GM12878 (cell line): ENCODE measurements at regions not wholly inside any gene's neighbourhood (a gene's known extent, or its start where the extent isn't known, plus 50 kb on each side); places are given as distances from the start of the nearest gene placed in this dataset.

Source experiments
- ATAC-seq: fragments of 200-7000 bp; cut with Tn5 transposase; 3 replicates; pipeline ENCODE4 v1.9.1; 2020; ENCODE audit warnings: mild to moderate bottlenecking, moderate library complexity
- BruUV-seq: library from RNA; stranded (reverse); fragments of 400-500 nt; replicated peaks from 2 replicates; lab custom pipeline; 2021; lab: Mats Ljungman, UMichigan
- CTCF ChIA-PET: fragments of 300-600 bp; sonication (Branson Sonifier 250); formaldehyde crosslinking; extraction: SDS; loops from one replicate; lab custom pipeline; 2021; ENCODE audit warnings: inconsistent platforms; lab: Yijun Ruan, JAX
- POLR2A ChIA-PET: fragments of 350-600 bp; formaldehyde crosslinking; extraction: SDS; loops from one replicate; lab custom pipeline; 2021; ENCODE audit warnings: inconsistent platforms; lab: Charles Lee
- RAD21 ChIA-PET: fragments of 300-600 bp; sonication (Branson Sonifier 250); formaldehyde crosslinking; loops from one replicate; lab custom pipeline; 2023; ENCODE audit warnings: antibody characterized with exemption; ENCODE audit not compliant: unreplicated experiment; lab: Charles Lee
- SMC1A ChIA-PET: fragments of 300-600 bp; sonication (Branson Sonifier 250); formaldehyde crosslinking; loops from one replicate; lab custom pipeline; 2023; ENCODE audit not compliant: unreplicated experiment, uncharacterized antibody; lab: Charles Lee
- DNase-seq: peaks from one replicate; pipeline ENCODE4 v3.0.0-alpha.2; 2011; ENCODE audit warnings: low read depth, low spot score
- FAIRE-seq: peaks from 3 replicates; lab custom pipeline; 2011; peaks lifted over from hg19 to GRCh38; lab: Jason Lieb, UNC
- H2AFZ ChIP-seq: 2 replicates; pipeline ENCODE4 v1.6.0; 2011; ENCODE audit warnings: low read depth, low read length, control low read depth; ENCODE audit not compliant: control insufficient read depth
- H3K27ac ChIP-seq: 2 replicates; pipeline ENCODE4 v1.5.1; 2011; ENCODE audit warnings: control low read depth; ENCODE audit not compliant: control insufficient read depth, insufficient read depth
- H3K27me3 ChIP-seq, 2 experiments: replicated peaks in 1 of 2; 2 replicates each; pipeline versions ENCODE4 v1.6.0 to v1.6.1; 2011; ENCODE audit warnings: low read length in 1 of 2; ENCODE audit not compliant: control insufficient read depth in 2 of 2, insufficient read depth in 2 of 2
- H3K36me3 ChIP-seq, 2 experiments: 2 replicates each; pipeline ENCODE4 v1.5.1; 2011; ENCODE audit warnings: low read length in 1 of 2; ENCODE audit not compliant: control insufficient read depth in 2 of 2, insufficient read depth in 2 of 2
- H3K4me1 ChIP-seq: 2 replicates; pipeline ENCODE4 v1.6.1; 2011; ENCODE audit warnings: mild to moderate bottlenecking, low read length, moderate library complexity, mixed read lengths; ENCODE audit not compliant: control insufficient read depth, insufficient read depth
- H3K4me2 ChIP-seq: 2 replicates; pipeline ENCODE4 v1.6.0; 2011; ENCODE audit warnings: control low read depth; ENCODE audit not compliant: control insufficient read depth, insufficient read depth
- H3K4me3 ChIP-seq: fragments of 200-600 bp; sonication (generic); 2 replicates; pipeline ENCODE4 v1.5.1; 2016
- H3K79me2 ChIP-seq: 2 replicates; pipeline ENCODE4 v1.6.0; 2011; ENCODE audit warnings: low read length; ENCODE audit not compliant: control insufficient read depth, insufficient read depth
- H3K9ac ChIP-seq: 2 replicates; pipeline ENCODE4 v1.8.0; 2011; ENCODE audit warnings: low read length, control low read depth, mixed read lengths; ENCODE audit not compliant: control insufficient read depth, insufficient read depth
- H3K9me3 ChIP-seq: replicated peaks from 3 replicates; pipeline ENCODE4 v1.5.1; 2011; ENCODE audit warnings: mild to moderate bottlenecking, low read length; ENCODE audit not compliant: control insufficient read depth, insufficient read depth
- H4K20me1 ChIP-seq: 2 replicates; pipeline ENCODE4 v1.6.0; 2011; ENCODE audit not compliant: control insufficient read depth, insufficient read depth
- ATF3 ChIP-seq: IDR thresholded peaks from 2 replicates; pipeline ENCODE4 v1.6.1; 2011; ENCODE audit warnings: low read depth, mild to moderate bottlenecking, low read length, moderate library complexity, borderline replicate concordance; ENCODE audit errors: extremely low read depth
- CTCF ChIP-seq, 3 experiments: IDR thresholded peaks in 2 of 3; conservative IDR thresholded peaks in 1 of 3; 2 replicates each; pipeline ENCODE4 v1.5.1; 2011; ENCODE audit warnings: low read depth in 3 of 3, low read length in 3 of 3, mild to moderate bottlenecking in 3 of 3, control low read depth in 2 of 3, moderate library complexity in 2 of 3, inconsistent platforms in 1 of 3, mixed read lengths in 1 of 3; ENCODE audit not compliant: control insufficient read depth in 2 of 3, insufficient read depth in 1 of 3; ENCODE audit errors: extremely low read depth in 1 of 3
- E2F8 ChIP-seq: fragments of 450-650 bp; IDR thresholded peaks from 2 replicates; pipeline ENCODE4 v1.6.1; 2018; ENCODE audit warnings: mild to moderate bottlenecking, low read depth, moderate library complexity; ENCODE audit not compliant: partially characterized antibody
- GATAD2B ChIP-seq: fragments of 450-650 bp; conservative IDR thresholded peaks from 2 replicates; pipeline ENCODE4 v1.6.1; 2017; ENCODE audit warnings: low read depth, mild to moderate bottlenecking, moderate library complexity
- MAX ChIP-seq: IDR thresholded peaks from 2 replicates; pipeline ENCODE4 v1.6.1; 2012; ENCODE audit warnings: low read depth, low read length, improper control_type of control experiment
- MEF2B ChIP-seq: fragments of 450-650 bp; IDR thresholded peaks from 2 replicates; pipeline ENCODE4 v1.6.1; 2018; ENCODE audit warnings: mild to moderate bottlenecking, moderate library complexity; ENCODE audit not compliant: partially characterized antibody, poor library complexity, severe bottlenecking
- RAD51 ChIP-seq: fragments of 450-650 bp; IDR thresholded peaks from 2 replicates; pipeline ENCODE4 v1.6.1; 2016; ENCODE audit warnings: moderate library complexity, mild to moderate bottlenecking, inconsistent platforms
- RBBP5 ChIP-seq: fragments of 200-600 bp; sonication (generic); conservative IDR thresholded peaks from 2 replicates; pipeline ENCODE4 v1.6.1; 2016
- SMAD5 ChIP-seq: IDR thresholded peaks from 2 replicates; pipeline ENCODE4 v1.6.1; 2016; ENCODE audit warnings: antibody characterized with exemption, low read depth
- SREBF2 ChIP-seq: IDR thresholded peaks from 2 replicates; pipeline ENCODE4 v1.6.1; 2012; ENCODE audit warnings: mild to moderate bottlenecking, low read length
- TAF1 ChIP-seq: IDR thresholded peaks from 2 replicates; pipeline ENCODE4 v1.6.1; 2011; ENCODE audit warnings: mild to moderate bottlenecking, low read depth, low read length, borderline replicate concordance
- TARDBP ChIP-seq: IDR thresholded peaks from 2 replicates; pipeline ENCODE4 v1.6.1; 2016; ENCODE audit warnings: borderline replicate concordance
- USF2 ChIP-seq: IDR thresholded peaks from 2 replicates; pipeline ENCODE4 v1.6.1; 2011; ENCODE audit warnings: low read depth, low read length, improper control_type of control experiment, borderline replicate concordance
- ZBTB4 ChIP-seq: fragments of 450-650 bp; formaldehyde crosslinking; IDR thresholded peaks from 2 replicates; pipeline ENCODE4 v1.4.0; 2022; ENCODE audit warnings: mild to moderate bottlenecking, moderate library complexity
- ZNF24 ChIP-seq: fragments of 450-650 bp; IDR thresholded peaks from 2 replicates; pipeline ENCODE4 v1.6.1; 2017; ENCODE audit warnings: antibody characterized with exemption, mild to moderate bottlenecking
- ZNF274 ChIP-seq: IDR thresholded peaks from one replicate; pipeline ENCODE4 v1.8.0; 2011; ENCODE audit not compliant: insufficient read length, insufficient read depth
- WGBS: methylation state at CpG from one replicate; pipeline ENCODE4 v1.1.6; 2016; ENCODE audit warnings: low lambda C conversion rate; ENCODE audit not compliant: insufficient replicate concordance, insufficient coverage; ENCODE audit errors: missing lambda C conversion rate; 5-methylcytosine and 5-hydroxymethylcytosine counted together
- in situ Hi-C: fragments of 300-500 bp; cut with MboI; formaldehyde crosslinking; loops from 9 replicates; pipeline ENCODE4 v1.14.3; 2018; ENCODE audit warnings: mixed read lengths
- intact Hi-C: fragments of 100-400 bp; cut with micrococcal nuclease; formaldehyde crosslinking; loops from one replicate; pipeline ENCODE4 v1.14.2; 2022; ENCODE audit not compliant: unreplicated experiment

- in situ Hi-C loops: no loop called here
- Histone ChIP-seq H3K27me3 (no peaks in the 10 kb centered on the region), H3K36me3 (no peaks in the 10 kb centered on the region), H3K4me1 (no peaks in the 10 kb centered on the region), H3K9ac (no peak overlapping the region), H3K4me2 (no peak overlapping the region), H3K9me3 (no peaks in the 10 kb centered on the region), H3K27ac (no peak overlapping the region), H3K79me2 (no peaks in the 10 kb centered on the region), H4K20me1 (no peaks in the 10 kb centered on the region), H2AFZ (no peak overlapping the region), H3K4me3 (no peak overlapping the region)
- intact Hi-C loops: no loop called here
- ChIA-PET CTCF (no interaction called here), POLR2A (no interaction called here), SMC1A (interaction anchor here (0.6 kb wide), 1 partner anchor 133 kb away, joined by 3 read pairs; no protein-coding TSS in a partner anchor), RAD21 (no interaction called here)
- no peak for ATAC-seq
- FAIRE-seq: no peak
- 30% methylated on average over 8 of the region's 8 CpGs for WGBS
- DNase-seq: no peak
- no TSS peak for BruUV-seq
- TF ChIP-seq TARDBP: no peak
- TF ChIP-seq E2F8: no peak
- TF ChIP-seq USF2: no peak
- TF ChIP-seq ZNF24: no peak
- no peak for TF ChIP-seq TAF1
- TF ChIP-seq SMAD5: no peak
- TF ChIP-seq RBBP5: no peak
- TF ChIP-seq MAX: no peak
- no peak for TF ChIP-seq ZBTB4
- TF ChIP-seq RAD51: no peak
- TF ChIP-seq ATF3: no peak
- no peak for TF ChIP-seq SREBF2
- TF ChIP-seq CTCF (IDR thresholded peaks at IDR 0.05 in 2 of 3, conservative IDR thresholded peaks at IDR 0.05 in 1 of 3; ENCODE audit: control insufficient read depth in 2 of 3, extremely low read depth in 1 of 3, insufficient read depth in 1 of 3, low read depth in 3 of 3, low read length in 3 of 3): no peak
- TF ChIP-seq ZNF274: no peak
- TF ChIP-seq MEF2B: no peak
- TF ChIP-seq GATAD2B: no peak
Measured at GRCh38 chr3:182117131-182117530, 405.4 kb downstream of the SOX2 start.
